Neuronal stem cell (in vitro differentiated cells): ENCODE measurements at regions not wholly inside any gene's neighbourhood (a gene's known extent, or its start where the extent isn't known, plus 50 kb on each side); places are given as distances from the start of the nearest gene placed in this dataset.

ENCODE experiments used
- DNase-seq: peaks from one replicate; pipeline ENCODE4 v3.0.0-alpha.2; 2013; ENCODE audit warnings: low spot score
- H2AFZ ChIP-seq: one replicate; pipeline ENCODE4 v1.6.1; 2013; ENCODE audit warnings: mild to moderate bottlenecking, low read length, inconsistent platforms
- H2AK5ac ChIP-seq: 2 replicates; pipeline ENCODE4 v1.6.1; 2013; ENCODE audit warnings: low read depth, mild to moderate bottlenecking, inconsistent platforms, low read length, moderate library complexity, mixed read lengths
- H2BK120ac ChIP-seq: 2 replicates; pipeline ENCODE4 v1.6.1; 2013; ENCODE audit warnings: low read depth, mild to moderate bottlenecking, inconsistent platforms, low read length, moderate library complexity, mixed read lengths
- H2BK12ac ChIP-seq: one replicate; pipeline ENCODE4 v1.6.1; 2013; ENCODE audit warnings: low read length, inconsistent platforms
- H2BK15ac ChIP-seq: 2 replicates; pipeline ENCODE4 v1.6.1; 2013; ENCODE audit warnings: mild to moderate bottlenecking, low read length, inconsistent platforms, mixed read lengths
- H2BK5ac ChIP-seq: one replicate; pipeline ENCODE4 v1.6.1; 2013; ENCODE audit warnings: inconsistent platforms, mild to moderate bottlenecking, low read length, moderate library complexity
- H3K14ac ChIP-seq: one replicate; pipeline ENCODE4 v1.6.1; 2013; ENCODE audit warnings: low read length, inconsistent platforms
- H3K18ac ChIP-seq: 2 replicates; pipeline ENCODE4 v1.6.1; 2013; ENCODE audit warnings: low read length, inconsistent platforms
- H3K23ac ChIP-seq: 2 replicates; pipeline ENCODE4 v1.6.1; 2013; ENCODE audit warnings: low read depth, mild to moderate bottlenecking, mixed read lengths, low read length, inconsistent platforms; ENCODE audit not compliant: poor library complexity
- H3K27ac ChIP-seq: replicated peaks from 3 replicates; pipeline ENCODE4 v1.5.1; 2013; ENCODE audit warnings: low read length, inconsistent platforms
- H3K27me3 ChIP-seq, 3 experiments: 2 replicates each; pipeline ENCODE4 v1.6.1; 2013; ENCODE audit warnings: low read length in 3 of 3, mild to moderate bottlenecking in 2 of 3, inconsistent platforms in 1 of 3, low read depth in 1 of 3, mixed read lengths in 1 of 3, moderate library complexity in 1 of 3; ENCODE audit not compliant: control insufficient read depth in 3 of 3, insufficient read depth in 3 of 3
- H3K36me3 ChIP-seq, 2 donors: replicated peaks in 1 of 2; 2 replicates each; pipeline ENCODE4 v1.6.1; 2013; ENCODE audit warnings: low read length in 2 of 2; ENCODE audit not compliant: control insufficient read depth in 2 of 2, insufficient read depth in 2 of 2
- H3K4ac ChIP-seq: 2 replicates; pipeline ENCODE4 v1.6.1; 2013; ENCODE audit warnings: inconsistent platforms, mild to moderate bottlenecking, low read length, moderate library complexity
- H3K4me1 ChIP-seq, 2 donors: 1 replicate in 1 of 2; 2 replicates in 1 of 2; pipeline ENCODE4 v1.6.1; 2013; ENCODE audit warnings: low read length in 2 of 2, low read depth in 1 of 2; ENCODE audit not compliant: control insufficient read depth in 2 of 2, insufficient read depth in 1 of 2
- H3K4me2 ChIP-seq: one replicate; pipeline ENCODE4 v1.6.1; 2013; ENCODE audit warnings: mild to moderate bottlenecking, low read length, inconsistent platforms; ENCODE audit not compliant: insufficient read depth, poor library complexity, severe bottlenecking
- H3K4me3 ChIP-seq, 2 donors: 2 replicates each; pipeline ENCODE4 v1.5.1; 2013; ENCODE audit warnings: low read length in 2 of 2, mild to moderate bottlenecking in 2 of 2, inconsistent platforms in 1 of 2, moderate library complexity in 1 of 2
- H3K79me1 ChIP-seq: one replicate; pipeline ENCODE4 v1.6.1; 2013; ENCODE audit warnings: low read depth, mild to moderate bottlenecking, inconsistent platforms, low read length, moderate library complexity
- H3K9ac ChIP-seq: one replicate; pipeline ENCODE4 v1.6.1; 2013; ENCODE audit warnings: mild to moderate bottlenecking, low read depth, low read length, inconsistent platforms; ENCODE audit not compliant: poor library complexity
- H3K9me3 ChIP-seq, 2 donors: replicated peaks in 1 of 2; 2 replicates each; pipeline versions ENCODE3 to v1.6.1; 2013; ENCODE audit warnings: low read length in 2 of 2, mild to moderate bottlenecking in 2 of 2, inconsistent platforms in 1 of 2, low read depth in 1 of 2, mixed read lengths in 1 of 2, moderate library complexity in 1 of 2; ENCODE audit not compliant: control insufficient read depth in 2 of 2, insufficient read depth in 1 of 2
- H4K8ac ChIP-seq: one replicate; pipeline ENCODE4 v1.6.1; 2013; ENCODE audit warnings: low read depth, mild to moderate bottlenecking, inconsistent platforms, low read length, moderate library complexity
- H4K91ac ChIP-seq: one replicate; pipeline ENCODE4 v1.6.1; 2013; ENCODE audit warnings: low read length, low read depth, mild to moderate bottlenecking, inconsistent platforms; ENCODE audit not compliant: poor library complexity
- WGBS, 2 donors: extraction: QIAGEN DNeasy Blood & Tissue Kit; methylation state at CpG; one replicate each; pipeline ENCODE4 v1.1.7; 2013; ENCODE audit warnings: missing lambda C conversion rate in 2 of 2, mixed read lengths in 1 of 2; ENCODE audit not compliant: insufficient read length in 2 of 2, insufficient replicate concordance in 1 of 2; ENCODE audit errors: extremely low coverage in 2 of 2; 5-methylcytosine and 5-hydroxymethylcytosine counted together

DNA sequence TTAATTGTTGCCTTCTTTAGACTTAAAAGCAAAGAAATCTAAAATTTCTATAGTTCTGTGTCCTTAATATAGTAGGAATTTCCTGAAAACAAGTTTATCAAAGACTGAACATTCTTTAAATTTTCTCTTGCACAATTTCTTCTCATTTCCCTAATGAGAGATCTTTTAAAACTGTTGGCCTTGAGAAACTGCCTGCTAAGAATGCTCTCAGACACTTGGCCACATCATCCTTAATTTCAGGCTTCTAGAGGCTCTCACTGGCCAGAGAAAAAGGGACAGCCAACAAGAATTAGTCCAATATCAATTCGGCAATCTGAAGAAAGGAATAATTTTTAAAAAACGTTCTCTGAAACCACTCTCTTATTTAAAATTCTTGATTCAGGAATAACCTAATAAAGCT is 167.0 kb upstream of the CREB1 start:
- no peak overlapping the region for H3K4ac ChIP-seq
- DNase-seq = no peak
- no peak overlapping the region for H3K18ac ChIP-seq
- H3K9ac ChIP-seq = no peak overlapping the region
- no peak overlapping the region for H3K4me2 ChIP-seq
- no peak overlapping the region for H2AK5ac ChIP-seq
- H2BK12ac ChIP-seq = no peak overlapping the region
- no peak overlapping the region for H3K27ac ChIP-seq
- WGBS, 2 donors = no CpG with 5 or more reads among the region's 2 CpGs
- no peaks in the 10 kb centered on the region for H3K36me3 ChIP-seq
- H2BK120ac ChIP-seq = no peak overlapping the region
- H3K9me3 ChIP-seq = peaks cover 2 to 11% of the 10 kb centered on the region in 2 donors
- H3K4me1 ChIP-seq = peaks cover 5 to 7% of the 10 kb centered on the region in 2 donors
- H2BK5ac ChIP-seq = no peak overlapping the region
- H3K14ac ChIP-seq = no peak overlapping the region
- no peak overlapping the region for H3K23ac ChIP-seq
- H2BK15ac ChIP-seq = no peak overlapping the region
- no peak overlapping the region for H3K4me3 ChIP-seq
- no peak overlapping the region for H2AFZ ChIP-seq
- no peak overlapping the region for H4K8ac ChIP-seq
- no peak overlapping the region for H4K91ac ChIP-seq
- no peaks in the 10 kb centered on the region for H3K27me3 ChIP-seq
- no peaks in the 10 kb centered on the region for H3K79me1 ChIP-seq

DNA sequence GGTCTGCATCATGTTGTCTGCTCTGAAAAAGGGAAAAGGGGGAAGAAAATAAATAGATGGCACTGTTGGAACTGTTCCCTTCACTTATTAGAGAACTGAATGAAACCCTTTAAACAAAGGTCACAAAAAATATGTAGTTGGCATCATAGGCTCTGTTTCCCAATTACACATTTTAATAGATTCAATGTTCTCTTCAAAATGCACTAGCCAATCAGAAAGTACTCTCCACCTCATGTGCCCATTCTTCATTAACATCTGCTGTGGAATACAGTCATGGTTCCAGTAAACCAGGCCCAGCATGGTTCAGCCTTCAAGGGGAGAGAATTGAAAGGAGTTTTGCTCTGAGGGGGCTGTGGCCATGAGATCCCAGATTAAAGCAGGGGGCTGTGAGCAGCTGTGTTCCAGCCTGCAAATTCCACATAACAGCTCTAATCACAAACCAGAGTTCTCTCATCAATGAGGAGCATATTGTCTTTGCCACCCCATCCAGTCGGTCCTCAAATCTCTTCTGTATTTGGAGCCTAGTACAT is 165.9 kb upstream of the CREB1 start:
- Histone ChIP-seq H2BK15ac (no peak overlapping the region), H3K18ac (no peak overlapping the region), H3K4me3 (no peak overlapping the region), H3K36me3 (no peaks in the 10 kb centered on the region), H3K14ac (no peak overlapping the region), H4K8ac (no peak overlapping the region), H3K23ac (no peak overlapping the region), H3K27ac (no peak overlapping the region), H2AFZ (peak overlapping the region; percentile 27), H2BK120ac (no peak overlapping the region), H3K79me1 (no peaks in the 10 kb centered on the region), H3K27me3 (no peaks in the 10 kb centered on the region), H3K4me1 (peaks cover 7% of the 10 kb centered on the region in 2 donors), H2BK12ac (no peak overlapping the region), H3K4me2 (no peak overlapping the region), H3K9ac (no peak overlapping the region), H2AK5ac (no peak overlapping the region), H2BK5ac (no peak overlapping the region), H3K9me3 (peaks cover 2 to 13% of the 10 kb centered on the region in 2 donors), H4K91ac (no peak overlapping the region), H3K4ac (no peak overlapping the region)
- no CpG with 5 or more reads among the region's 1 CpG for WGBS, 2 donors
- DNase-seq = no peak

DNA sequence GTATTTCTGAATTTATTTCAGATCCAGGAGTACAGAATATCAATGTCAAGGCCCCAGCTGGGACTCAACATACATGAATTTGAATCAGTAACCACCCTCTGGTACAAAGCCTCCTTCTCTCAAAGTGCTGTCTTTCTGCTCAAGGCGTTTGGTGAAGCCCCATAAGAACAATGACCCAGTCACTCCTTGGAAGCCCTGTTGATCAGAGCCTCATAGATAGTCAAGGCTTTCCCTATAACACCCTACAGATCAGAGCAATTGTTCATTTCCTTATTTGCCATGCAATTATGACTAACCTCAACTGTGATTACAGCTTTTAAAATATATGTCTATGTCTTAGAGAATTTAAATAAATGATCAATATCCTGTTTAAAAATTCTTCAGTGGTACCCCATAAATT is 159.1 kb upstream of the CREB1 start:
- Histone ChIP-seq H3K79me1 (no peaks in the 10 kb centered on the region), H2BK15ac (no peak overlapping the region), H3K4me2 (no peak overlapping the region), H3K36me3 (no peaks in the 10 kb centered on the region), H2AK5ac (no peak overlapping the region), H3K27ac (no peak overlapping the region), H2BK5ac (no peak overlapping the region), H2BK12ac (no peak overlapping the region), H2BK120ac (no peak overlapping the region), H3K23ac (no peak overlapping the region), H3K14ac (no peak overlapping the region), H3K18ac (no peak overlapping the region), H3K27me3 (no peaks in the 10 kb centered on the region), H2AFZ (peak overlapping the region; percentile 66), H3K9me3 (peaks cover 2 to 11% of the 10 kb centered on the region in 2 donors), H3K4me1 (peaks cover 2 to 23% of the 10 kb centered on the region in 2 donors), H3K4me3 (no peak overlapping the region), H3K4ac (no peak overlapping the region), H4K91ac (no peak overlapping the region), H4K8ac (no peak overlapping the region), H3K9ac (no peak overlapping the region)
- no CpG with 5 or more reads among the region's 1 CpG for WGBS, 2 donors
- no peak for DNase-seq

DNA sequence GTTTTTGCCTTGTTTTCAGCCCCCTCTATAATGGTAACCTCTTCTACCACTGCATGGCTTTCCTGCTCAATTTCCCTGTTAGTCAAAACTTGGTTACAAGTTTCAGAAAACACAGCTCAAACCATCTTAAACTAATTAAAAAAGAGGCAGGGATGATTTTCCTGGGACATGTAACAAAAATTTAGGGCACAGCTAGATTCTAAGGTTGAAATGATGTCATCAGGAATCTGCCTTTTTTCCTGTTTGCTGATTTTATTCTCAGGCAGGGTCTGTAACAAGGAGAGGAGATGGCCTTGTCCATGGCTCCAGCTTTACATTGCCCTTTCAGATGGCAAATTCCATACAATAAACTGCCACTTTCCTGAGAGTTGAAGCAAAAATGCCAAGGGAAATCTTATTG is 157.9 kb upstream of the CREB1 start:
- H3K4ac ChIP-seq = no peak overlapping the region
- no peak overlapping the region for H2BK12ac ChIP-seq
- no peaks in the 10 kb centered on the region for H3K36me3 ChIP-seq
- H3K9me3 ChIP-seq = peaks cover 2 to 11% of the 10 kb centered on the region in 2 donors
- H2AFZ ChIP-seq = no peak overlapping the region
- no peak overlapping the region for H3K4me3 ChIP-seq
- no peak overlapping the region for H3K14ac ChIP-seq
- H3K4me1 ChIP-seq = peaks cover 2 to 21% of the 10 kb centered on the region in 2 donors
- no peak overlapping the region for H2BK15ac ChIP-seq
- no peak overlapping the region for H2BK5ac ChIP-seq
- H3K4me2 ChIP-seq = no peak overlapping the region
- no peak overlapping the region for H3K23ac ChIP-seq
- H4K8ac ChIP-seq = no peak overlapping the region
- H3K9ac ChIP-seq = no peak overlapping the region
- no peak overlapping the region for H2BK120ac ChIP-seq
- H3K18ac ChIP-seq = no peak overlapping the region
- no peak overlapping the region for H4K91ac ChIP-seq
- H2AK5ac ChIP-seq = no peak overlapping the region
- no peaks in the 10 kb centered on the region for H3K27me3 ChIP-seq
- H3K27ac ChIP-seq = no peak overlapping the region
- H3K79me1 ChIP-seq = no peaks in the 10 kb centered on the region
- DNase-seq = no peak
